Right lung (tissue), 2 donors: ENCODE measurements at regions not wholly inside any gene's neighbourhood (a gene's known extent, or its start where the extent isn't known, plus 50 kb on each side); places are given as distances from the start of the nearest gene placed in this dataset.

Experiments used
- DNase-seq, 2 donors: peaks; one replicate each; pipeline ENCODE4 v3.0.0-alpha.2; 2013

DNA sequence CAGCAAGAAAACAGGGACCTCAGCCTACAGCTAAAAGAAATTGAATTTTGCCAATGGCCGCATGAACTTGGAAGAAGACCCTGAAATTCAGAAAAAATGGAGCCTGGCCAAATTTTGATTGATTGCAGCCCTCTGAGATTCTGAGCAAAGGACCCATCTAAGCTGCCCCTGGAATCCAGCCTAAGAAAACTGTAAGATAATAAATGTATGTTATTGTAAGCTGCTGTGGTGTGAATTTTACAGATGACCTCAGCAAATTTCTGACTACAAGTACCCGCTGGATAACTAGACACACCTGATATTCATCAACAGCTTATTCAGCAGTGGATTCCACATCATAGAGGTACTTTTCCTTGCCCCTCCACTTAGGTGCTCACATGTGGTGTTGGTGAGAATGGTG lies 119.5 kb upstream of the EPHA5 start:
- no peak for DNase-seq

DNA sequence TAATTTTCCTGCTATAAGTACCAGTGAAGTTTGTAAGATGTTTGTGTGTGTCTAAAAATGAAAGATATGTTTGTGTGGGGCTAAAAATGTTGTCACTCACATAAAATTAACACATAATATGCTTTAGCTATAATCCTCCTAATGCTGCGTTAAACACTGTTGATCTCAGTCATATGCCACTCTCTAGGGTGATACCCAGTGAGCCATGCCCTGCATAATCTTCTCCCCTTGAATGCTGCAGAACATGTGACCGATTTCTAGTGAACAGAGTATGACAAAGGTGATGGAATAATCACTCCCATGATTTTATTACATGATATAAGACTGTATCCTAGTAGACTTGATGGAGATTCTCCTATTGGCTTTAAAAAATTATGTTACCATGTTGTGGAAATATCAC lies 119.1 kb upstream of the EPHA5 start:
- DNase-seq, result no peak

DNA sequence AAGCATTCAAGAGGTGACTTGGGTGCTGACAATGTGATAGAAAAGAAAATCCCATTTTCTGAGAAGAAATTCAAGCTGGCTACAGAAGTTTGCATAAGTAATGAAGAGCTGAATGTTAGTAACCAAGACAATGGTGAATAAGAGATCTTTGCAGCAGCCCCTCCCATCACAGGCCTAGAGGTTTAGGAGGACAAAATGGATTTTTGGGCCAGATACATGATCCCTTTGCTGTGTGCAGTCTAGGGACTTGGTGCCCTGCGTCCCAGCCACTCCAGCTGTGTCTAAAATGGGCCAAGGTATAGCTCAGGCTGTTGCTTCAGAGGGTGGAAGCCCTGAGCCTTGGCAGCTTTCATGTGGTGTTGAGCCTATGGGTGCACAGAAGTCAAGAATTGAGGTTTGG lies 107.0 kb upstream of the EPHA5 start:
- DNase-seq, result no peak

DNA sequence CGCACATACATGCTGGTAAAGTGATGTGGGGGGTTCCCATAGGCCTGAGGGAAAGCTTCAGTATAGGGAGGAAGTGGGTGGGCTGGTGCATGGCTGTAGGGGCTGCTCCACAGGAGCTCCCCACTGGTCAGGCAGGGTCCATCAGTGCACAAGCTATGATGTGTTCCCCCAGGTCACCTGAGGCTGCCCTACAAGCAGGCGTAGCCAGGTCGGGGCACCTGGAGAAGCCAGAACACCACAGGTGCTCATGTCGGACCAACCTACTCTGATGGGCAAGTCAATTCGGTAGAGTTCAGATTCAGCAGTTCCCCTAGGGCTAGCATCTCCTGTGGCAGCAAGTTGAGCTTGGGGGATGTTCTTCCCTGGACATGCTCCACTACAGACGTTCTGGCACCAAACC lies 103.3 kb upstream of the EPHA5 start:
- no peak for DNase-seq

DNA sequence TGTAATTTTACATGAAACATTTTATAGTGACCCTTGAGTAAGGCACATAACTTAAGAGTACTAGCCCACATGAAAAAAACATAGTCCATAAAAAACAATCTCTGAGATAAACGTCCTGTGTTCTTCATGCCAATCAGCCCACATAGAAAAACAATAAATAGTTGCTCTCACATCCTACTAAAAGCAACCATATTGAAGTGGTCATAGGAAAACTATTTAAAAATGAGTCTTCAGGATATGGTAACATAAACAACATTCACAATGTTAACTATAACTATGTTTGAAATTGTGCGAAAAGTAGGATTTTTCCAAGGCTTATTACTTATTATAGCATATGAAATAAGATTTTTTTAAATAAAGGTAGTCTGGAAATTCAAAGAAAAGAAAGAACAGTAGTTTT lies 77.1 kb upstream of the EPHA5 start:
- no peak for DNase-seq

DNA sequence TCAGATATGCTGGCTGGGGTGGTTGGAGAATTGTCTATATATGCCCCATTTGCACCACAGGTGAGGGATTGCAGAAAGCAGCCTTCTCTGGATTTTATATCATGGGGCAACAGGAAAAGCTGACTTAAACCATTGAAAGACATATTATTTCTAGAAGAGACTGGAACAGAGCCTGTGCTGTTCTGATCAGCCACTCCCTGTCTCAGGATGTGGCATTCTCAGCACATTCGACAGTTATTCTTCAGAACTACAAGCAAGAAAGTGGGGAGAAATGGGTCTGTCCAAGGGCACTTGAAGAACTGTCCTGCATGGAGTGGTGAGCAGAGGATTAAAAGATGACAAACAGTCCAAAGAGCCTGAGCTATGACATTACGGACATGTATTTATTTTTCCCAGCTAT lies 67.8 kb upstream of the EPHA5 start:
- no peak for DNase-seq

DNA sequence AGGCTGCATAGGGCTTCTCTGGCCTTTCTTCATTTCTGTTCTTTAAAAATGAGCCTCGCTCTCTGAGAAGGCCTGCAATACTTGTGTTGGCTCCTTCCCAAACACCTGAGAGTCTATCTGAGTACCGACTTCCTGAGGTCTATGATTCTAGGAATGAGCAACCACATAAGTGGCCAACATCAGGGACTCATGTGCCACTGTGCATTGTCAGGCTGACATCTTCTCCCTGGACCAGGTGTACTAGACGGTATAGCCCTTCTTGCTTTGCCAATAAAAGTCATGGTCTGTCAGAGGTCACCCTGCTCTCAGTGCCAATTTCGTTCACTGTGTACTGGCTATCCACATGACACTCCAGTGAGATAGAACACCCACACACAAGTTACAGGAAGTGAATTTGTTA lies 67.4 kb upstream of the EPHA5 start:
- DNase-seq, result no peak

DNA sequence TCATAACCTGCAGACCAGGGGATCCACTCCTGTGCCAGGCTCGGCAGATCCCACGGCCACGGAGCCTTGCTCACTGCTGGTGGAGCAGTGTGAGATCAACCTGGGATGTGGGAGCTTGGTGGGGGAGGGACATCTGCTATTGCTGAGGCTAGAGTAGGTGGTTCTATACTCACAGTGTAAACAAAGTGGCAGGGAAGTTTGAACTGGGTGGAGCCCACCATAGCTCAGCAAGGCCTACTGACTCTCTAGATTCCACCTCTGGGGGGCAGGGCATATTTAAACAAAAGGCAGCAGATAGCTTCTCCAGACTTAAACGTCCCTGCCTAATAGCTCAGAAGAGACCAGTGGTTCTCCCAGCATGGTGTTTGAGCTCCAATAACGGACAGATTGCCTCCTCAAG lies 54.7 kb upstream of the EPHA5 start:
- DNase-seq, result no peak
